ENCODE measurements at regions not wholly inside any gene's neighbourhood (a gene's known extent, or its start where the extent isn't known, plus 50 kb on each side); places are given as distances from the start of the nearest gene placed in this dataset.

- TF ChIP-seq CTCF (conservative IDR thresholded peaks at IDR 0.05; ENCODE audit: low read length), result no peak
- no peak for TF ChIP-seq EZH2phosphoT487 (IDR thresholded peaks at IDR 0.05; ENCODE audit: borderline replicate concordance)
These were observed 169.4 kb upstream of the HTR2A start for GRCh38 chr13:47066226-47066625.

Data from Loucy (cell line).